ENCODE measurements at regions not wholly inside any gene's neighbourhood (a gene's known extent, or its start where the extent isn't known, plus 50 kb on each side); places are given as distances from the start of the nearest gene placed in this dataset.
"Not testable (repeated sequence)": the region's sequence is repeated elsewhere in the genome, so short reads cannot be mapped to it uniquely, and the experiment has no call there.

GRCh38 chr9:106753155-106753671 is 109.8 kb upstream of the ZNF462 start:
- DNase-seq: no peak

DNA sequence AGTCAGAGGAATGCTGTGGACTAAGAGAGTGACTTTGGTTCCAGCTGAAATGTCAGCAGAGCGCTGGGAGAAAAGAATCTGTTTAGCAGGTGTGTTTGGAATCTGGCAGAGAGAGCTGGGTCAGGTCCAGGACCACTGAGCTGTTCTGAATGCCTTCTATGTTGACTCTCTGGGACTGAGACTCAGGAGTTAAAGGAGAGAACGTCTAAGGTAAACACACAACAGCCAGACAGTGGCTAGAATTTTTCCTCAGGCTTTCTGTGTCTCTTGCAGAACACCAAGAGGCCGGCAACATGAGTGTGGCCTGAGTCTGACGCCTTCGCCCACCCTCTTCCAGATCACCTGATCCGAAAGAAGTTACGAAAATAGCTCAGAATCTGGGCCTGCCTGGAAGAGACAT is 107.2 kb upstream of the ZNF462 start:
- peak; percentile 67 for DNase-seq

GRCh38 chr9:106757514-106757913 is 105.5 kb upstream of the ZNF462 start:
- no peak for DNase-seq

- no peak for DNase-seq
These were observed 104.1 kb upstream of the ZNF462 start for GRCh38 chr9:106758911-106759310.

- no peak for DNase-seq
These were observed 101.5 kb upstream of the ZNF462 start for GRCh38 chr9:106761493-106761892.

DNA sequence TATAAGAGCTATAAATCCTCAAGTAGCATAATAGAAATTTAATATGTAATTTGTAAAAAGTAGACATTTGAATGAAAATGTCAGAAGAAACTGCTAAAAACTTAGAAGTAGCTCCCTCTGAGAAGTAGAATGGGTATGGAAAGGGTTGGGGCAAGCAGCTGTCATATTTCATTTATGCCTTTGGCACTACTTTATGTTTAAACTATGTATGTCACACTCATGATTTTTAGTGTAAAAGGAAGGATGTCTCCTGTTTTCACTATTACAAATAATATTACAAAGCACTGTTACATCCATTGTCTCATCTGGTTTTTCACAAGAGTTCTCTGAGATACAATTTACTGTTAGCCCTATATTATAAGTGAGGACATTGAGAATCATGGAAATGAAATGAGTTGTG is 96.3 kb upstream of the ZNF462 start:
- no peak for DNase-seq

DNA sequence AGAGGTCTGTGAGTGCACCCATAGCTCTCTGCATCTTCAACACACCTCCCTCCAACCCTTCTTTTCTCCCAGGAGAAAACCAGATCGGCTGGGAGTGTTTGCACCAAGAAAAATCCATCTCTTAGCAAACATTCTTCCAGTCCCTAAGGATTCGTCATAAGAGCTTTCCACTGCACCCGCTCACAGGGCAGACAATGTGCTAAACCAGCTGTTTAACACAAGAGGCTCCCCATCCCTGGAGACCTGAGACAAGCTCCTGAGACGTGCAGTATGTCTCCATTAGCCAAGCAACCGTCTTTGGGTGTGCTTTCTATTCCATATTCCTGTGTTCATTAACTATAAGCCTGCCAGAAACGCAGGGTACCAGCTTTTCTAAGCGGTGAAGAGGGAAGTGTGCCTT is 93.6 kb upstream of the ZNF462 start:
- no peak for DNase-seq

DNA sequence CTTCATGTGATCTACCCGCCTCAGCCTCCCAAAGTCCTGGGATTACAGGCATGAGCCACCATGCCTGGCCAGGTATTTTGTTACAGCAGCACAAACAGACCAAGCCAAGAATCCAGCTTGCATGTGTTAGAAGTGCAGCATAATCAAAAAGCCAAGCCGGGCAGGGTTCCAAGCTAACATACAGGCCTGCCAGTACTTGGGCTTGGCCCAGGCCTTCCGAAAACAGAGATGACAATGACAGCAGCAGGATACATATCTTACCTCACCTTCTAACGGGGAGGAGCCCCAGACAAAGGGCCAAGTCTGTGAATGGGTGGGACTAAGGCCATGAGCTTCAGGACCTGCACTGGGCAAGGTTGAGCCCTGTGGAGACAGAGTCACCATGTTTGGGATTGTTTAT is 91.4 kb upstream of the ZNF462 start:
- DNase-seq: no peak

DNA sequence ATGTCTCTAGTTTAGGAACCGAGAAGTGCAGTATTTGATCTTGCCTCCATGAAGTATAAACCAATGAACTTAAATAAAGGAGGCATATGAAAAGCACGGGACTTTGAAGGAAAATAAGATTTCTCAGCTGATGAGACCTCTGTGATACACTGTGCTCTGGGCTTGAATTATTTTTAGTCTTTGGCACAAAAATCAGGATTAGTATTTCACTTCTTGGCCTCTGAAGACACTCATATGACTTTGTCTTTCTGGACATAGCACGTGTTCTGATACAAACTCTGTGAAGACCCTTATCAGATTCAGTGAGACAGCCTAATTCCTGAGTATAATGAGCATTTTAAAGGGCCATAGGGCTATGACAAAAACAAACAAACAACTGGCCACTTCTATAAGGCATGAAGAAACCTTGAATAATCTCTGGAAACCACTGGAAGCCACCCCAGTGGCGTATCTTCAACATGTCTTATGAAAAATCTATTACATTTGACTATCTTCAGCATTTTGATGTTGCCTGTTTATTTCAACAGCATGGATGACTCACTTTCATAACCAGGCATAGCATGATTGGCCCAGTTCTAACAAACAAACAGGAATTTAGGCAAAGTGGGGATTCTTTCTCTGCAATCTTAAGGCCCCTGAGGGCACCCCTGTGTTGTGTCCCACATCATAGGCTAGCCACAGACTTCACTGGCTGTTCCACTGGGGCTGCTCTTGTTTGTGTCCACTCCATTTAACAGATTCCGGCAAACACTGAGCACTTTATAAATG is 90.3 kb upstream of the ZNF462 start:
- DNase-seq: no peak

- no peak for DNase-seq
These were observed 89.2 kb upstream of the ZNF462 start for GRCh38 chr9:106773750-106774149.

- DNase-seq: no peak
These were observed 87.0 kb upstream of the ZNF462 start for GRCh38 chr9:106775960-106776359.

DNA sequence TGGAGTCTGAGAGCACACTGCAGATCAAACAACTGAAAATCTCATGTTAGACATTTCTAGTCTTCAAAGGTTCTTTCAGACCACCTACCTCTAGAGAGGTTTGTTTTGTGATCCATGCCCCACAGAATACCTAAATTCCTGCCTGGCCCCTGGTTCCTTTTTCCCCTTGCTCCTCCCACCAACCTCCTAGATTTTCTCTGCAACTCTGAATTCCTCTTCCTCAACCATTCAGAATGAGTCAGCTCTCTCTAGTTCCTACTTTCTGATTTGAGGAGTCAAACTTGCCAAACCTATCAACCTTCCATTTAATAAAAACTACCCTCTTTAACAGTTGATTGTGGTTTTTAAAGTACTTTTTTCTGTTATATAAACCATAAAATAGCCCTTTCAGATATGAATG is 83.2 kb upstream of the ZNF462 start:
- DNase-seq: no peak

- no peak for DNase-seq
These were observed 79.8 kb upstream of the ZNF462 start for GRCh38 chr9:106783121-106783520.

GRCh38 chr9:106784076-106784475 is 78.9 kb upstream of the ZNF462 start:
- DNase-seq: no peak

DNA sequence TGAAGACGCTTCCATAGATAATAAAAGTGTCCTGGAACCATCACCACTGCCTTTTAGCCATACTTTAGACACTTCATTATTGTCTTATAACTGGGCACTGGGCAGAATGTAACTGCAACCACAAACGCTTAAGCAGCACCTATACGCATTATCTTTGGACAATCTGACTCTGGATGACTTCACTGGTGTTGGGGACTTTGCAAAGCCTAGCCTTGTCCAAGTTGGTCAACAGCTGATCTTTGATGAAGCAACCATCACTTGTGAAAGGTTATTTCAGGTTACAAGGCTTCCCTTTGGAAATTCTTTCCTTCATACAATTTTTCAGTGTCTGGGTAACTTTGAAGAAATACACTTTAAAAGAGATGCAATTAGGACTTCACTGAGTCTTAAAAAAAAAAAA is 77.8 kb upstream of the ZNF462 start:
- DNase-seq: no peak

DNA sequence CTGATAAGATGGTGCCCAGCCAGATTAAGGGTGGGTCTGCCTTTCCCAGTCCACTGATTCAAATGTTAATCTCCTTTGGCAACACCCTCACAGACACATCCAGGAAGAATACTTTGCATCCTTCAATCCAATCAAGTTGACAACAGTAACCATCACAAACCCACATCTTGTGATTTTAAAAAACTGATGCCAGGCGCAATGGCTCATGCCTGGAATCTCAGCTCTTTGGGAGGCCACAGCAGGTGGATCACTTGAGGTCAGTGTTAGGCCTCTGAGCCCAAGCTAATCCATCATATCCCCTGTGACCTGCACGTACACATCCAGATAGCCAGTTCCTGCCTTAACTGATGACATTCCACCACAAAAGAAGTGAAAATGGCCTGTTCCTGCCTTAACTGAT is 74.9 kb upstream of the ZNF462 start:
- DNase-seq: not testable (repeated sequence)

- no peak for DNase-seq
These were observed 67.9 kb upstream of the ZNF462 start for GRCh38 chr9:106795031-106795430.

- DNase-seq: no peak
These were observed 66.2 kb upstream of the ZNF462 start for GRCh38 chr9:106796771-106797170.

- DNase-seq: no peak
These were observed 65.7 kb upstream of the ZNF462 start for GRCh38 chr9:106797299-106797698.

GRCh38 chr9:106798016-106798799 is 64.8 kb upstream of the ZNF462 start:
- DNase-seq: no peak

DNA sequence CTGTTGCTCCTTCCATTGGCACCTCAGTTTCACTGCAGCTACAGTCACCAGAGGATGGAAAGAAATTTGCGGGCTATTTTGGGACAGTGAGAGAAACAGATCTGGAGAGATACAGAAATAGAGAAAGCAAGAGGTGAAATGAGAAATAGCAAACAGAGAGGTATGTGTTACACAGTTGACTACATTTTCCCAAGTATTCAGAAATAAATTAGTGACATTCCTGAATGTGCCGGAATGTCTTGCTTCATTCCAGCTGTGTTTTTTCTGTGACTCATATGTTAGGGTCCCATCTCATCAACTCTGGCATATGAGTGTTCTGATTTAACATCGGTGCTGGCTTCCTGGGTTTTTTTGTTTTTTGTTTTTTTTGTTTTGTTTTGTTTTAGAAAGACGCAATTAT is 63.8 kb upstream of the ZNF462 start:
- DNase-seq: no peak

DNA sequence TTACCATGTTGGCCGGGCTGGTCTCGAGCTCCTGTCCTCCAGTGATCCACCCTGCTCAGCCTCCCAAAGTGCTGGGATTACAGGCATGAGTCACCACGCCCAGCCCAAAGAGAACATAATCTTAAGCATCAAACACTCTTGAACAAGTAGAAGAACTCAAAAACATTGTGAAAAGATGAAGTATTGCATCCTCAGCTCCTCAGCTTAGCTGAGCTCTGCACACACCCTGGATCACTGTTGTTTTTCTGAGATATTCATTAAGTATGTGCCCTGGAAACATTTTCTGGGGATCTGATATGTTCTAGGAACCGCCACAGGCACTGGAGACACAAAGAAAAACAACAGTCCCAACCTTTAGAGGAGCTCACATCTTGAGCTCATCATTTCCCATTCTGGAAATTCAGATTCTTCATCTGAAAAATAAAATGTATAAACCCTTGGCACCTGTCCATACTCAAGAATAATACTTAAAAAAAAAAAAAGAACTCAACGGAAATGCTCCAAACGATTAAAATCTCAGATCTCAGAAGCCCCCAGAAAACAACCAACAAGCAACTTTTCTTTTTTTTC is 62.2 kb upstream of the ZNF462 start:
- DNase-seq: peak; percentile 13

- no peak for DNase-seq
These were observed 61.1 kb upstream of the ZNF462 start for GRCh38 chr9:106801816-106802215.

Data from muscle of arm (tissue), 1 donor.